ENCODE measurements at regions not wholly inside any gene's neighbourhood (a gene's known extent, or its start where the extent isn't known, plus 50 kb on each side); places are given as distances from the start of the nearest gene placed in this dataset.

- no CpG with 5 or more reads among the region's 9 CpGs for WGBS (ENCODE audit: extremely low coverage, insufficient coverage, insufficient read length)
- H2AFZ ChIP-seq (ENCODE audit: insufficient read depth, low read length, poor library complexity) = no peak overlapping the region
These were observed 194.7 kb upstream of the FMN2 start for GRCh38 chr1:239896980-239897379.

GRCh38 chr1:239897458-239897857 lies 194.2 kb upstream of the FMN2 start:
- H3K23ac ChIP-seq (ENCODE audit: low read length) = no peak overlapping the region
- H2AFZ ChIP-seq (ENCODE audit: insufficient read depth, low read length, poor library complexity) = no peak overlapping the region

More at GRCh38 chr1:239896980-239897379, 194.7 kb upstream of the FMN2 start:
- Histone ChIP-seq H3K9me3 (ENCODE audit: insufficient read depth, low read depth, low read length) (no peaks in the 10 kb centered on the region), H3K4me3 (ENCODE audit: low read depth, low read length) (no peak overlapping the region), H3K4ac (ENCODE audit: low read depth, low read length) (no peak overlapping the region), H2BK120ac (ENCODE audit: insufficient read depth, low read length, poor library complexity) (no peak overlapping the region), H4K91ac (ENCODE audit: low read depth, low read length) (no peak overlapping the region), H3K27ac (ENCODE audit: low read depth, low read length) (no peak overlapping the region), H3K4me2 (ENCODE audit: low read length) (no peak overlapping the region), H4K12ac (ENCODE audit: low read depth, low read length) (no peak overlapping the region), H3K4me1 (ENCODE audit: control insufficient read depth in 1 of 2, insufficient read depth in 2 of 2, low read length in 2 of 2) (no peaks in the 10 kb centered on the region), H3K23ac (ENCODE audit: low read length) (no peak overlapping the region), H2BK12ac (ENCODE audit: low read length) (no peak overlapping the region), H3K36me3 (ENCODE audit: control insufficient read depth in 1 of 2, insufficient read depth in 2 of 2, low read length in 2 of 2) (no peaks in the 10 kb centered on the region), H2AK5ac (ENCODE audit: low read length) (no peak overlapping the region), H3K14ac (ENCODE audit: low read length) (no peak overlapping the region), H3K27me3 (ENCODE audit: insufficient read depth, low read length) (no peaks in the 10 kb centered on the region), H4K8ac (ENCODE audit: low read depth, low read length) (no peak overlapping the region), H3K79me1 (ENCODE audit: low read length) (no peaks in the 10 kb centered on the region), H3K79me2 (ENCODE audit: control insufficient read depth, insufficient read depth, low read length, poor library complexity) (no peaks in the 10 kb centered on the region), H3K18ac (ENCODE audit: low read length) (no peak overlapping the region), H2BK5ac (ENCODE audit: low read depth, low read length, poor library complexity) (no peak overlapping the region), H3K9ac (ENCODE audit: low read length) (no peak overlapping the region)
- no peak for DNase-seq

DNA sequence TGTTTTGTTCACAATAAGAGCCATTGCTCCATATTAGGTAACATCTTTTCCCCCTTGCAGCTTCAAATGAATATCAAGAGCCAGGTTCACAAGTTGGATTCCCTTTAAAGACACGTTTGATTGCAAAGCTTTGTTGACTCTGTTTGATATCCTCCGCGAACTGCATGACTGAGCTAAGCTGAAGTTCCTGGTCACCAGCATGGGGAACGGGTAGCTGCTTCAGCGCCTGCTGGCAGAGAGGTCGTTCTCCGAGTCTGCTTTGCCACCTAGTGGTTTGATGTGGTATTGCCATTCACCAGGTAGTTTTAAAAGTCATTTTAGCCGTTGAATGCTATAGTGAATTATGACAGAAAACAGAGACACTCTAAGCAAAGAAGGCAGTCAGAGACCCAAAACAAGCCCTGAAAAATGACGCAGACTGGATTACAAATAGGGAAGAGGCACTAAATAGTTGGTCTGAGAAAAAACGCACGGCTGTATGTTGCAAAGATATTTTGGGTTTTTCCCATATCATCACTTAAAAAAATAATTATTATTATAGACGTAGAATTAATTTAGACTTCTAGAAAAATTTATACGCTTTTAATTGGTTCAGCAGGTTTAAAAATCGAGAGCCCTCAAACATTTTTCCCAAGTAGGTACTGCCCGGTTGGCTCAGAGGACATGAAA lies 193.5 kb upstream of the FMN2 start:
- H3K23ac ChIP-seq (ENCODE audit: low read length) = no peak overlapping the region
- H3K79me2 ChIP-seq (ENCODE audit: control insufficient read depth, insufficient read depth, low read length, poor library complexity) = no peaks in the 10 kb centered on the region
- H3K14ac ChIP-seq (ENCODE audit: low read length) = no peak overlapping the region

More at GRCh38 chr1:239897458-239897857, 194.2 kb upstream of the FMN2 start:
- Histone ChIP-seq H4K8ac (ENCODE audit: low read depth, low read length) (no peak overlapping the region), H3K4ac (ENCODE audit: low read depth, low read length) (no peak overlapping the region), H4K91ac (ENCODE audit: low read depth, low read length) (no peak overlapping the region), H3K4me1 (ENCODE audit: control insufficient read depth in 1 of 2, insufficient read depth in 2 of 2, low read length in 2 of 2) (no peaks in the 10 kb centered on the region), H4K12ac (ENCODE audit: low read depth, low read length) (no peak overlapping the region), H3K14ac (ENCODE audit: low read length) (no peak overlapping the region), H3K4me3 (ENCODE audit: low read depth, low read length) (no peak overlapping the region), H2BK120ac (ENCODE audit: insufficient read depth, low read length, poor library complexity) (no peak overlapping the region), H2BK5ac (ENCODE audit: low read depth, low read length, poor library complexity) (no peak overlapping the region), H3K36me3 (ENCODE audit: control insufficient read depth in 1 of 2, insufficient read depth in 2 of 2, low read length in 2 of 2) (no peaks in the 10 kb centered on the region), H2BK12ac (ENCODE audit: low read length) (no peak overlapping the region), H3K9ac (ENCODE audit: low read length) (no peak overlapping the region), H3K18ac (ENCODE audit: low read length) (no peak overlapping the region), H2AK5ac (ENCODE audit: low read length) (no peak overlapping the region), H3K27ac (ENCODE audit: low read depth, low read length) (no peak overlapping the region), H3K9me3 (ENCODE audit: insufficient read depth, low read depth, low read length) (no peaks in the 10 kb centered on the region), H3K27me3 (ENCODE audit: insufficient read depth, low read length) (no peaks in the 10 kb centered on the region), H3K79me1 (ENCODE audit: low read length) (no peaks in the 10 kb centered on the region), H3K4me2 (ENCODE audit: low read length) (no peak overlapping the region), H3K79me2 (ENCODE audit: control insufficient read depth, insufficient read depth, low read length, poor library complexity) (no peaks in the 10 kb centered on the region)
- no CpG with 5 or more reads among the region's 4 CpGs for WGBS (ENCODE audit: extremely low coverage, insufficient coverage, insufficient read length)
- DNase-seq = no peak

DNA sequence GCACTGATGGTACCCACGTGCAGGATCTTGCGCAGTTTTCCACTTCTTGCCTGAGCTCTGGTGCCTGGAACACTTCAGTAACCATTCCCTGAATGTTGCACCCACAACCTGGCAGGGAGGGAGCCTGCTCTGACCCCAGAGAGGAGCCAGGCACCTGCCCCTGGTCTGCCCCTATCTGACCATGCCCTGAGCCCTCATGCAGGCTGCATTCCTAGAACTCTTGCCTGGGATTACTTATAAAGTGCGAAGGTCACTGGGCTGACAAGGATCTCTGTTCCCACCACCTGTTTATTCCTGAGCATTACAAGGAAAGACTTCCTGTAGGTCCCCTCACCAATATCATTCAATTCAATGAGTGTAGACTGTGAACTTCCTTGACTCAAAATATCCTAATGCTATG lies 191.9 kb upstream of the FMN2 start:
- Histone ChIP-seq H3K79me1 (ENCODE audit: low read length) (no peaks in the 10 kb centered on the region), H3K79me2 (ENCODE audit: control insufficient read depth, insufficient read depth, low read length, poor library complexity) (no peaks in the 10 kb centered on the region), H3K4me1 (ENCODE audit: control insufficient read depth in 1 of 2, insufficient read depth in 2 of 2, low read length in 2 of 2) (no peaks in the 10 kb centered on the region), H4K12ac (ENCODE audit: low read depth, low read length) (no peak overlapping the region), H3K14ac (ENCODE audit: low read length) (no peak overlapping the region), H2AK5ac (ENCODE audit: low read length) (no peak overlapping the region), H2BK5ac (ENCODE audit: low read depth, low read length, poor library complexity) (no peak overlapping the region), H4K8ac (ENCODE audit: low read depth, low read length) (no peak overlapping the region), H3K18ac (ENCODE audit: low read length) (no peak overlapping the region), H2AFZ (ENCODE audit: insufficient read depth, low read length, poor library complexity) (no peak overlapping the region), H3K23ac (ENCODE audit: low read length) (no peak overlapping the region), H3K4me2 (ENCODE audit: low read length) (no peak overlapping the region), H3K27ac (ENCODE audit: low read depth, low read length) (no peak overlapping the region), H3K4ac (ENCODE audit: low read depth, low read length) (no peak overlapping the region), H3K36me3 (ENCODE audit: control insufficient read depth in 1 of 2, insufficient read depth in 2 of 2, low read length in 2 of 2) (no peaks in the 10 kb centered on the region), H3K4me3 (ENCODE audit: low read depth, low read length) (no peak overlapping the region), H3K9ac (ENCODE audit: low read length) (no peak overlapping the region), H3K9me3 (ENCODE audit: insufficient read depth, low read depth, low read length) (no peaks in the 10 kb centered on the region), H2BK120ac (ENCODE audit: insufficient read depth, low read length, poor library complexity) (no peak overlapping the region), H4K91ac (ENCODE audit: low read depth, low read length) (no peak overlapping the region), H2BK12ac (ENCODE audit: low read length) (no peak overlapping the region), H3K27me3 (ENCODE audit: insufficient read depth, low read length) (no peaks in the 10 kb centered on the region)
- DNase-seq = peak; percentile 57 to 81
- no CpG with 5 or more reads among the region's 3 CpGs for WGBS (ENCODE audit: extremely low coverage, insufficient coverage, insufficient read length)

More for the DNA sequence above, 193.5 kb upstream of the FMN2 start:
- Histone ChIP-seq H4K12ac (ENCODE audit: low read depth, low read length) (no peak overlapping the region), H2AK5ac (ENCODE audit: low read length) (no peak overlapping the region), H3K27me3 (ENCODE audit: insufficient read depth, low read length) (no peaks in the 10 kb centered on the region), H3K4ac (ENCODE audit: low read depth, low read length) (no peak overlapping the region), H3K4me1 (ENCODE audit: control insufficient read depth in 1 of 2, insufficient read depth in 2 of 2, low read length in 2 of 2) (no peaks in the 10 kb centered on the region), H3K79me1 (ENCODE audit: low read length) (no peaks in the 10 kb centered on the region), H3K18ac (ENCODE audit: low read length) (no peak overlapping the region), H2BK12ac (ENCODE audit: low read length) (no peak overlapping the region), H2BK120ac (ENCODE audit: insufficient read depth, low read length, poor library complexity) (no peak overlapping the region), H3K4me2 (ENCODE audit: low read length) (no peak overlapping the region), H2AFZ (ENCODE audit: insufficient read depth, low read length, poor library complexity) (no peak overlapping the region), H4K91ac (ENCODE audit: low read depth, low read length) (no peak overlapping the region), H3K4me3 (ENCODE audit: low read depth, low read length) (no peak overlapping the region), H3K36me3 (ENCODE audit: control insufficient read depth in 1 of 2, insufficient read depth in 2 of 2, low read length in 2 of 2) (no peaks in the 10 kb centered on the region), H3K9me3 (ENCODE audit: insufficient read depth, low read depth, low read length) (no peaks in the 10 kb centered on the region), H3K27ac (ENCODE audit: low read depth, low read length) (no peak overlapping the region), H3K9ac (ENCODE audit: low read length) (no peak overlapping the region), H4K8ac (ENCODE audit: low read depth, low read length) (no peak overlapping the region), H2BK5ac (ENCODE audit: low read depth, low read length, poor library complexity) (no peak overlapping the region)
- DNase-seq = peak; percentile 74 to 93
- no CpG with 5 or more reads among the region's 15 CpGs for WGBS (ENCODE audit: extremely low coverage, insufficient coverage, insufficient read length)

Data from trophoblast cell (in vitro differentiated cells and primary cell).